CD4-positive, alpha-beta T cell treated with Interleukin-12 subunit alpha and Interleukin-12 subunit beta, for 1 hour (primary cell): ENCODE measurements at regions not wholly inside any gene's neighbourhood (a gene's known extent, or its start where the extent isn't known, plus 50 kb on each side); places are given as distances from the start of the nearest gene placed in this dataset.
A peak's percentile ranks its signal among the peaks of the same experiment; 100 is the strongest.

Source experiments
- DNase-seq: peaks from one replicate; pipeline ENCODE4 v3.0.0-alpha.2; 2020

GRCh38 chr20:43863821-43864544 lies 50.7 kb upstream of the TOX2 start:
- no peak for DNase-seq

GRCh38 chr20:43863330-43863729 lies 51.3 kb upstream of the TOX2 start:
- DNase-seq = no peak

- no peak for DNase-seq
Observed at GRCh38 chr20:43862438-43862837, 52.2 kb upstream of the TOX2 start.

- DNase-seq = no peak
Observed at GRCh38 chr20:43859994-43860393, 54.7 kb upstream of the TOX2 start.

- DNase-seq = no peak
Observed at GRCh38 chr20:43857932-43858331, 56.7 kb upstream of the TOX2 start.

- DNase-seq = no peak
Observed at GRCh38 chr20:43857127-43857526, 57.5 kb upstream of the TOX2 start.

- no peak for DNase-seq
Observed at GRCh38 chr20:43855803-43856202, 58.8 kb upstream of the TOX2 start.

GRCh38 chr20:43853918-43854317 lies 60.7 kb upstream of the TOX2 start:
- DNase-seq = no peak

GRCh38 chr20:43853174-43853803 lies 61.4 kb upstream of the TOX2 start:
- DNase-seq = no peak

GRCh38 chr20:43849496-43850186 lies 65.0 kb upstream of the TOX2 start:
- DNase-seq = no peak

GRCh38 chr20:43846516-43846905 lies 68.1 kb upstream of the TOX2 start:
- DNase-seq = no peak

GRCh38 chr20:43844778-43845614 lies 69.7 kb upstream of the TOX2 start:
- DNase-seq = no peak

GRCh38 chr20:43843965-43844660 lies 70.5 kb upstream of the TOX2 start:
- no peak for DNase-seq

GRCh38 chr20:43843096-43843964 lies 71.3 kb upstream of the TOX2 start:
- DNase-seq = no peak

- DNase-seq = no peak
Observed at GRCh38 chr20:43842126-43843020, 72.3 kb upstream of the TOX2 start.

- DNase-seq = peak; percentile 30
Observed at GRCh38 chr20:43840382-43841070, 74.1 kb upstream of the TOX2 start.

- DNase-seq = no peak
Observed at GRCh38 chr20:43839793-43840199, 74.9 kb upstream of the TOX2 start.

GRCh38 chr20:43838703-43839060 lies 76.0 kb upstream of the TOX2 start:
- no peak for DNase-seq

- no peak for DNase-seq
Observed at GRCh38 chr20:43837856-43838702, 76.6 kb upstream of the TOX2 start.
